ENCODE measurements at regions not wholly inside any gene's neighbourhood (a gene's known extent, or its start where the extent isn't known, plus 50 kb on each side); places are given as distances from the start of the nearest gene placed in this dataset.

GRCh38 chr14:40576880-40577478, 1029.7 kb upstream of the LRFN5 start:
- H3K4me3 Mint-ChIP-seq (ENCODE audit: low read depth) = no peak overlapping the region
- no peaks in the 10 kb centered on the region for H3K27me3 Mint-ChIP-seq
- peaks cover 5% of the 10 kb centered on the region for H3K4me1 Mint-ChIP-seq (ENCODE audit: low read depth)

GRCh38 chr14:40574780-40575179, 1031.9 kb upstream of the LRFN5 start:
- no peak for DNase-seq (ENCODE audit: low spot score, unreplicated experiment)
- no peak overlapping the region for H3K27ac Mint-ChIP-seq
- no peak overlapping the region for H3K4me3 Mint-ChIP-seq (ENCODE audit: low read depth)
- peaks cover 5% of the 10 kb centered on the region for H3K4me1 Mint-ChIP-seq (ENCODE audit: low read depth)
- H3K9me3 Mint-ChIP-seq (ENCODE audit: low read depth) = no peaks in the 10 kb centered on the region
- no peaks in the 10 kb centered on the region for H3K27me3 Mint-ChIP-seq
- TF ChIP-seq CTCF (IDR thresholded peaks at IDR 0.05; ENCODE audit: unreplicated experiment) = no peak
- no peaks in the 10 kb centered on the region for H3K36me3 Mint-ChIP-seq (ENCODE audit: insufficient read depth)

More at GRCh38 chr14:40576880-40577478, 1029.7 kb upstream of the LRFN5 start:
- Mint-ChIP-seq H3K9me3 (ENCODE audit: low read depth) (no peaks in the 10 kb centered on the region), H3K27ac (no peak overlapping the region), H3K36me3 (ENCODE audit: insufficient read depth) (no peaks in the 10 kb centered on the region)
- TF ChIP-seq CTCF (IDR thresholded peaks at IDR 0.05; ENCODE audit: unreplicated experiment) = no peak
- DNase-seq (ENCODE audit: low spot score, unreplicated experiment) = no peak

GRCh38 chr14:40525314-40525713, 1081.4 kb upstream of the LRFN5 start:
- Mint-ChIP-seq H3K27ac (no peak overlapping the region), H3K27me3 (no peaks in the 10 kb centered on the region), H3K36me3 (ENCODE audit: insufficient read depth) (no peaks in the 10 kb centered on the region), H3K4me1 (ENCODE audit: low read depth) (no peaks in the 10 kb centered on the region), H3K4me3 (ENCODE audit: low read depth) (no peak overlapping the region), H3K9me3 (ENCODE audit: low read depth) (no peaks in the 10 kb centered on the region)
- no peak for DNase-seq (ENCODE audit: low spot score, unreplicated experiment)
- no peak for TF ChIP-seq CTCF (IDR thresholded peaks at IDR 0.05; ENCODE audit: unreplicated experiment)

- Mint-ChIP-seq H3K4me3 (ENCODE audit: low read depth) (no peak overlapping the region), H3K4me1 (ENCODE audit: low read depth) (no peaks in the 10 kb centered on the region), H3K36me3 (ENCODE audit: insufficient read depth) (no peaks in the 10 kb centered on the region), H3K27me3 (no peaks in the 10 kb centered on the region), H3K27ac (no peak overlapping the region), H3K9me3 (ENCODE audit: low read depth) (no peaks in the 10 kb centered on the region)
- DNase-seq (ENCODE audit: low spot score, unreplicated experiment) = no peak
- no peak for TF ChIP-seq CTCF (IDR thresholded peaks at IDR 0.05; ENCODE audit: unreplicated experiment)
Measured at GRCh38 chr14:40523123-40523522, 1083.6 kb upstream of the LRFN5 start.

- Mint-ChIP-seq H3K9me3 (ENCODE audit: low read depth) (peaks cover 7% of the 10 kb centered on the region), H3K27me3 (no peaks in the 10 kb centered on the region), H3K4me3 (ENCODE audit: low read depth) (no peak overlapping the region), H3K4me1 (ENCODE audit: low read depth) (peaks cover 2% of the 10 kb centered on the region), H3K36me3 (ENCODE audit: insufficient read depth) (no peaks in the 10 kb centered on the region), H3K27ac (peak overlapping the region; percentile 70)
- TF ChIP-seq CTCF (IDR thresholded peaks at IDR 0.05; ENCODE audit: unreplicated experiment) = no peak
- no peak for DNase-seq (ENCODE audit: low spot score, unreplicated experiment)
Measured at GRCh38 chr14:40494483-40494882, 1062.2 kb upstream of the FBXO33 start.

Measured in progenitor cell of endocrine pancreas (in vitro differentiated cells).